Activated T-cell treated with anti-CD3 and anti-CD28 coated beads for 48 hours (primary cell): ENCODE measurements at regions not wholly inside any gene's neighbourhood (a gene's known extent, or its start where the extent isn't known, plus 50 kb on each side); places are given as distances from the start of the nearest gene placed in this dataset.

Experiments
- DNase-seq: peaks from one replicate; pipeline ENCODE4 v3.0.0-alpha.2; 2020; ENCODE audit warnings: low read depth

DNA sequence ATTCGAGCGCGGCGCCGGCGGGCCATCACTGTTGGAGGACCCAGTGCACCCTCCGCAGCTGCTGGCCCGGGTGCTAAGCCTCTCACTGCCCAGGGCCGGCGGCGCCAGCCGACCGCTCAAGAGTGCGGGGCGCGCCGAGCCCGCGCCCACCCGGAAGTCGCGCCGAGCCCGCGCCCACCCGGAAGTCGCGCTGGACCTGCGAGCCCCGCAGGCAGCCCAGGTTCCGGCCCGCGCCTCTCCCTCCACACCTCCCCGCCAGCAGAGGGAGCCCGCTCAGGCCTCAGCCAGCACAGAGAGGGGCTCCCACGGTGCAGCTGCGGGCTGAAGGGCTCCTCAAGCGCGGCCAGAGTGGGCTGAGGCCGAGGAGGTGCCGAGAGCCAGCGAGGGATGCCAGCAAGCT lies 170.8 kb downstream of the GTF2H2C_2 start:
- DNase-seq = peak; percentile 21
